Adrenal gland (tissue), 5 donors: ENCODE measurements at regions not wholly inside any gene's neighbourhood (a gene's known extent, or its start where the extent isn't known, plus 50 kb on each side); places are given as distances from the start of the nearest gene placed in this dataset.

ENCODE experiments used
- CTCF ChIP-seq, 6 experiments: fragments of 450-650 bp in 4 of 6; fragments of 200-600 bp in 2 of 6; sonication (generic) in 1 of 6; IDR thresholded peaks; 1 replicate in 5 of 6; 2 replicates in 1 of 6; pipeline versions ENCODE4 v1.5.1 to v1.8.0; 2016 to 2021; ENCODE audit warnings: antibody characterized with exemption in 6 of 6, mild to moderate bottlenecking in 2 of 6, moderate library complexity in 1 of 6
- POLR2A ChIP-seq, 2 donors: fragments of 450-650 bp; IDR thresholded peaks; one replicate each; pipeline ENCODE4 v1.6.1; 2017; ENCODE audit warnings: antibody characterized with exemption in 2 of 2, mild to moderate bottlenecking in 2 of 2, moderate library complexity in 1 of 2
- donor health status: DM: no; HTN: no; CAD: no.

GRCh38 chr7:79619216-79619615 is 165.7 kb upstream of the MAGI2 start:
- TF ChIP-seq CTCF (IDR thresholded peaks at IDR 0.05) (no peak), POLR2A (IDR thresholded peaks at IDR 0.05) (no peak)
